ENCODE measurements at regions not wholly inside any gene's neighbourhood (a gene's known extent, or its start where the extent isn't known, plus 50 kb on each side); places are given as distances from the start of the nearest gene placed in this dataset.

DNA sequence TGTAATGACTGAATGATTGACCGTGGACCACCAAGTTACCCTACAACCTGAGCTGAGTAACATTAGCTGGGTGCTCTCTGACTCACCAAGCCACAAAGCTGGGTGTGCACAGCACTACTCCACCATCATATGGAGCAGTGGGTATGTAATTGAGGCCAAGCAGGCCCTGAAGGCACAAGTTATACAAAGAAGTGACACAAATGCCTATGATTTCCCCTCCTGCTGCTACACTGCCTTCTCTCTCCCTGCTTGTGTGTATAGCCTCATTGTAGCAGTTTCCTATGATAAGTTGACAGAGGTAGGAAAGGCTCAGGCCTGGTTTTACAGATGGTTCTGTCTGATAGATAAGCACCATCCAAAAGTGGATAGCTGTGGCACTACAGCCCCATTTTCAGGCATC is 1327.2 kb upstream of the DDX18 start:
- Histone ChIP-seq H3K79me2 (ENCODE audit: low read length) (no peaks in the 10 kb centered on the region), H3K9me3 (ENCODE audit: low read length) (peaks cover 16% of the 10 kb centered on the region; the same call in 1 of the 2 replicates), H3K4me2 (ENCODE audit: low read length) (no peak overlapping the region), H3K9me2 (replicated peaks; ENCODE audit: low read length) (no peaks in the 10 kb centered on the region), H3K9ac (ENCODE audit: low read length) (no peak overlapping the region), H2AFZ (ENCODE audit: low read length) (no peak overlapping the region), H3K4me1 (ENCODE audit: insufficient read depth, low read length) (no peaks in the 10 kb centered on the region), H3K4me3 (ENCODE audit: low read length) (no peak overlapping the region), H3K27ac (ENCODE audit: low read length) (no peak overlapping the region), H3F3A (ENCODE audit: low read length, unreplicated experiment) (no peaks in the 10 kb centered on the region), H4K20me1 (ENCODE audit: low read length) (no peaks in the 10 kb centered on the region), H3K36me3 (ENCODE audit: low read depth, low read length) (no peaks in the 10 kb centered on the region), H3K27me3 (ENCODE audit: low read length) (no peaks in the 10 kb centered on the region)
- POLR2A ChIA-PET (ENCODE audit: unreplicated experiment): no interaction called here
- DNase-seq (no peak), ATAC-seq (no peak)
- no TSS peak for BruUV-seq (replicated peaks)
- TF ChIP-seq, protein P1, sequence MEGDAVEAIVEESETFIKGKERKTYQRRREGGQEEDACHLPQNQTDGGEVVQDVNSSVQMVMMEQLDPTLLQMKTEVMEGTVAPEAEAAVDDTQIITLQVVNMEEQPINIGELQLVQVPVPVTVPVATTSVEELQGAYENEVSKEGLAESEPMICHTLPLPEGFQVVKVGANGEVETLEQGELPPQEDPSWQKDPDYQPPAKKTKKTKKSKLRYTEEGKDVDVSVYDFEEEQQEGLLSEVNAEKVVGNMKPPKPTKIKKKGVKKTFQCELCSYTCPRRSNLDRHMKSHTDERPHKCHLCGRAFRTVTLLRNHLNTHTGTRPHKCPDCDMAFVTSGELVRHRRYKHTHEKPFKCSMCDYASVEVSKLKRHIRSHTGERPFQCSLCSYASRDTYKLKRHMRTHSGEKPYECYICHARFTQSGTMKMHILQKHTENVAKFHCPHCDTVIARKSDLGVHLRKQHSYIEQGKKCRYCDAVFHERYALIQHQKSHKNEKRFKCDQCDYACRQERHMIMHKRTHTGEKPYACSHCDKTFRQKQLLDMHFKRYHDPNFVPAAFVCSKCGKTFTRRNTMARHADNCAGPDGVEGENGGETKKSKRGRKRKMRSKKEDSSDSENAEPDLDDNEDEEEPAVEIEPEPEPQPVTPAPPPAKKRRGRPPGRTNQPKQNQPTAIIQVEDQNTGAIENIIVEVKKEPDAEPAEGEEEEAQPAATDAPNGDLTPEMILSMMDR (conservative IDR thresholded peaks at IDR 0.05; ENCODE audit: low read depth, low read length): no peak
- TF ChIP-seq EZH2 (IDR thresholded peaks at IDR 0.05; ENCODE audit: low read length, unreplicated experiment) (no peak), EZH2phosphoT487 (IDR thresholded peaks at IDR 0.05; ENCODE audit: borderline replicate concordance, low read length) (no peak)
- CTCF ChIA-PET: no interaction called here
- intact Hi-C loops (cut with micrococcal nuclease): no loop called here

- ATAC-seq: no peak
These were observed 1325.2 kb upstream of the DDX18 start for GRCh38 chr2:116489292-116489691.

DNA sequence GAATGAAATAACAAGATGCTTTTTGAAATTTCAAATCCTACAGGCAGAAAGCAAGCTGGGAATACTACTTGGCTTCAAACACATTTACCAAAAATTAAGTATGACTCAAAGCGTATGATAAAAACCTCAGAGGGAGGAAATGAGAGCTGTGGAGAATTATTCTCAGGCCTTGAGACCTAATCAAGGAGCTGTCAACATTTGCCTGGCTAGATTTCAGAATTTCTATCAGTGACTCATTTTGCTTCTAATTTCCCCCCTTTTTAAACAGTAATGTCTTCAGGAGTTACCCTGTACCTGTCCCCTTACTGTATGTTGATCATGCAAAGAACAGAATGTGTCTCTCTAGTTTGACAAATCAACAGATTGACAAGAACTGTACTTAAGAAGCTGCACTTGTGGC is 1324.5 kb upstream of the DDX18 start:
- TF ChIP-seq EZH2phosphoT487 (IDR thresholded peaks at IDR 0.05; ENCODE audit: borderline replicate concordance, low read length): no peak
- TF ChIP-seq, protein P1 (conservative IDR thresholded peaks at IDR 0.05; ENCODE audit: low read depth, low read length): no peak
- no peak for TF ChIP-seq EZH2 (IDR thresholded peaks at IDR 0.05; ENCODE audit: low read length, unreplicated experiment)
- H3K9ac ChIP-seq (ENCODE audit: low read length): no peak overlapping the region
- no peak for DNase-seq
- H3K9me2 ChIP-seq (replicated peaks; ENCODE audit: low read length): no peaks in the 10 kb centered on the region
- H3K4me1 ChIP-seq (ENCODE audit: insufficient read depth, low read length): no peaks in the 10 kb centered on the region
- BruUV-seq (replicated peaks): no TSS peak
- ChIA-PET CTCF (no interaction called here), POLR2A (ENCODE audit: unreplicated experiment) (no interaction called here)
- H3K9me3 ChIP-seq (ENCODE audit: low read length): peaks cover 14% of the 10 kb centered on the region; the same call in 1 of the 2 replicates
- no peak overlapping the region for H3K4me2 ChIP-seq (ENCODE audit: low read length)
- no peak overlapping the region for H3K4me3 ChIP-seq (ENCODE audit: low read length)
- no peaks in the 10 kb centered on the region for H3F3A ChIP-seq (ENCODE audit: low read length, unreplicated experiment)
- H4K20me1 ChIP-seq (ENCODE audit: low read length): no peaks in the 10 kb centered on the region
- no peak overlapping the region for H3K27ac ChIP-seq (ENCODE audit: low read length)
- H3K27me3 ChIP-seq (ENCODE audit: low read length): no peaks in the 10 kb centered on the region
- no peaks in the 10 kb centered on the region for H3K79me2 ChIP-seq (ENCODE audit: low read length)
- intact Hi-C loops (cut with micrococcal nuclease): no loop called here
- no peak overlapping the region for H2AFZ ChIP-seq (ENCODE audit: low read length)
- H3K36me3 ChIP-seq (ENCODE audit: low read depth, low read length): no peaks in the 10 kb centered on the region
- ATAC-seq: no peak

More at GRCh38 chr2:116489292-116489691, 1325.2 kb upstream of the DDX18 start:
- H3K9me2 ChIP-seq (replicated peaks; ENCODE audit: low read length): no peaks in the 10 kb centered on the region
- DNase-seq: no peak
- no peaks in the 10 kb centered on the region for H3F3A ChIP-seq (ENCODE audit: low read length, unreplicated experiment)
- peaks cover 16% of the 10 kb centered on the region; the same call in 1 of the 2 replicates for H3K9me3 ChIP-seq (ENCODE audit: low read length)
- H3K4me3 ChIP-seq (ENCODE audit: low read length): no peak overlapping the region
- no peak overlapping the region for H3K27ac ChIP-seq (ENCODE audit: low read length)
- H3K4me1 ChIP-seq (ENCODE audit: insufficient read depth, low read length): no peaks in the 10 kb centered on the region
- intact Hi-C loops (cut with micrococcal nuclease): no loop called here
- no peak overlapping the region for H3K4me2 ChIP-seq (ENCODE audit: low read length)
- H4K20me1 ChIP-seq (ENCODE audit: low read length): no peaks in the 10 kb centered on the region
- H3K27me3 ChIP-seq (ENCODE audit: low read length): no peaks in the 10 kb centered on the region
- no peaks in the 10 kb centered on the region for H3K79me2 ChIP-seq (ENCODE audit: low read length)
- CTCF ChIA-PET: no interaction called here
- TF ChIP-seq, protein P1 (conservative IDR thresholded peaks at IDR 0.05; ENCODE audit: low read depth, low read length): no peak
- TF ChIP-seq EZH2phosphoT487 (IDR thresholded peaks at IDR 0.05; ENCODE audit: borderline replicate concordance, low read length): no peak
- TF ChIP-seq EZH2 (IDR thresholded peaks at IDR 0.05; ENCODE audit: low read length, unreplicated experiment): no peak
- BruUV-seq (replicated peaks): no TSS peak
- H2AFZ ChIP-seq (ENCODE audit: low read length): no peak overlapping the region
- POLR2A ChIA-PET (ENCODE audit: unreplicated experiment): no interaction called here
- no peaks in the 10 kb centered on the region for H3K36me3 ChIP-seq (ENCODE audit: low read depth, low read length)
- no peak overlapping the region for H3K9ac ChIP-seq (ENCODE audit: low read length)

Data from PC-3 (cell line).